ENCODE measurements at regions not wholly inside any gene's neighbourhood (a gene's known extent, or its start where the extent isn't known, plus 50 kb on each side); places are given as distances from the start of the nearest gene placed in this dataset.

GRCh38 chr4:3366893-3367775, 74.3 kb downstream of the RGS12 start:
- Histone ChIP-seq H3K4me3 (ENCODE audit: low read length) (no peak overlapping the region), H3K27ac (ENCODE audit: low read length) (no peak overlapping the region), H3F3A (ENCODE audit: low read length, unreplicated experiment) (no peaks in the 10 kb centered on the region), H3K9ac (ENCODE audit: low read length) (no peak overlapping the region), H2AFZ (ENCODE audit: low read length) (no peak overlapping the region), H3K79me2 (ENCODE audit: low read length) (no peaks in the 10 kb centered on the region), H3K9me2 (replicated peaks; ENCODE audit: low read length) (no peaks in the 10 kb centered on the region), H3K9me3 (ENCODE audit: low read length) (no peaks in the 10 kb centered on the region), H3K27me3 (ENCODE audit: low read length) (no peaks in the 10 kb centered on the region), H4K20me1 (ENCODE audit: low read length) (no peaks in the 10 kb centered on the region), H3K4me2 (ENCODE audit: low read length) (no peak overlapping the region), H3K36me3 (ENCODE audit: low read depth, low read length) (no peaks in the 10 kb centered on the region), H3K4me1 (ENCODE audit: insufficient read depth, low read length) (no peaks in the 10 kb centered on the region)
- intact Hi-C loops (cut with micrococcal nuclease): no loop called here
- no peak for ATAC-seq
- ChIA-PET POLR2A (ENCODE audit: unreplicated experiment) (no interaction called here), CTCF (no interaction called here)
- no peak for TF ChIP-seq CTCF (conservative IDR thresholded peaks at IDR 0.05; ENCODE audit: low read depth, low read length)
- TF ChIP-seq EZH2phosphoT487 (IDR thresholded peaks at IDR 0.05; ENCODE audit: borderline replicate concordance, low read length): no peak
- no peak for TF ChIP-seq EZH2 (IDR thresholded peaks at IDR 0.05; ENCODE audit: low read length, unreplicated experiment)
- DNase-seq: no peak
- BruUV-seq (replicated peaks): no TSS peak

- no TSS peak for BruUV-seq (replicated peaks)
- no peak overlapping the region for H3K4me3 ChIP-seq (ENCODE audit: low read length)
- no peak for ATAC-seq
- no peak overlapping the region for H2AFZ ChIP-seq (ENCODE audit: low read length)
- H4K20me1 ChIP-seq (ENCODE audit: low read length): no peaks in the 10 kb centered on the region
- TF ChIP-seq EZH2 (IDR thresholded peaks at IDR 0.05; ENCODE audit: low read length, unreplicated experiment): no peak
- no peak for TF ChIP-seq CTCF (conservative IDR thresholded peaks at IDR 0.05; ENCODE audit: low read depth, low read length)
- no peak for TF ChIP-seq EZH2phosphoT487 (IDR thresholded peaks at IDR 0.05; ENCODE audit: borderline replicate concordance, low read length)
- ChIA-PET CTCF (no interaction called here), POLR2A (ENCODE audit: unreplicated experiment) (no interaction called here)
- H3K9ac ChIP-seq (ENCODE audit: low read length): no peak overlapping the region
- H3F3A ChIP-seq (ENCODE audit: low read length, unreplicated experiment): no peaks in the 10 kb centered on the region
- no peak overlapping the region for H3K4me2 ChIP-seq (ENCODE audit: low read length)
- no peak overlapping the region for H3K27ac ChIP-seq (ENCODE audit: low read length)
- no peak for DNase-seq
- no peaks in the 10 kb centered on the region for H3K36me3 ChIP-seq (ENCODE audit: low read depth, low read length)
- no peaks in the 10 kb centered on the region for H3K9me3 ChIP-seq (ENCODE audit: low read length)
- H3K79me2 ChIP-seq (ENCODE audit: low read length): no peaks in the 10 kb centered on the region
- no peaks in the 10 kb centered on the region for H3K27me3 ChIP-seq (ENCODE audit: low read length)
- H3K9me2 ChIP-seq (replicated peaks; ENCODE audit: low read length): no peaks in the 10 kb centered on the region
- intact Hi-C loops (cut with micrococcal nuclease): no loop called here
- no peaks in the 10 kb centered on the region for H3K4me1 ChIP-seq (ENCODE audit: insufficient read depth, low read length)
Observed at GRCh38 chr4:3367866-3368265, 73.9 kb upstream of the HGFAC start.

- H3K4me2 ChIP-seq (ENCODE audit: low read length): no peak overlapping the region
- intact Hi-C loops (cut with micrococcal nuclease): no loop called here
- no peak overlapping the region for H3K27ac ChIP-seq (ENCODE audit: low read length)
- H3K36me3 ChIP-seq (ENCODE audit: low read depth, low read length): no peaks in the 10 kb centered on the region
- no peaks in the 10 kb centered on the region for H3K4me1 ChIP-seq (ENCODE audit: insufficient read depth, low read length)
- no peaks in the 10 kb centered on the region for H3K27me3 ChIP-seq (ENCODE audit: low read length)
- no TSS peak for BruUV-seq (replicated peaks)
- H3K4me3 ChIP-seq (ENCODE audit: low read length): no peak overlapping the region
- ChIA-PET CTCF (no interaction called here), POLR2A (ENCODE audit: unreplicated experiment) (no interaction called here)
- no peaks in the 10 kb centered on the region for H3K79me2 ChIP-seq (ENCODE audit: low read length)
- no peak overlapping the region for H3K9ac ChIP-seq (ENCODE audit: low read length)
- H3K9me2 ChIP-seq (replicated peaks; ENCODE audit: low read length): no peaks in the 10 kb centered on the region
- H4K20me1 ChIP-seq (ENCODE audit: low read length): no peaks in the 10 kb centered on the region
- no peak for TF ChIP-seq EZH2 (IDR thresholded peaks at IDR 0.05; ENCODE audit: low read length, unreplicated experiment)
- ATAC-seq (no peak), DNase-seq (no peak)
- H3F3A ChIP-seq (ENCODE audit: low read length, unreplicated experiment): no peaks in the 10 kb centered on the region
- no peak overlapping the region for H2AFZ ChIP-seq (ENCODE audit: low read length)
- no peaks in the 10 kb centered on the region for H3K9me3 ChIP-seq (ENCODE audit: low read length)
Observed at GRCh38 chr4:3368334-3368733, 73.4 kb upstream of the HGFAC start.
